ENCODE measurements at regions not wholly inside any gene's neighbourhood (a gene's known extent, or its start where the extent isn't known, plus 50 kb on each side); places are given as distances from the start of the nearest gene placed in this dataset.

DNA sequence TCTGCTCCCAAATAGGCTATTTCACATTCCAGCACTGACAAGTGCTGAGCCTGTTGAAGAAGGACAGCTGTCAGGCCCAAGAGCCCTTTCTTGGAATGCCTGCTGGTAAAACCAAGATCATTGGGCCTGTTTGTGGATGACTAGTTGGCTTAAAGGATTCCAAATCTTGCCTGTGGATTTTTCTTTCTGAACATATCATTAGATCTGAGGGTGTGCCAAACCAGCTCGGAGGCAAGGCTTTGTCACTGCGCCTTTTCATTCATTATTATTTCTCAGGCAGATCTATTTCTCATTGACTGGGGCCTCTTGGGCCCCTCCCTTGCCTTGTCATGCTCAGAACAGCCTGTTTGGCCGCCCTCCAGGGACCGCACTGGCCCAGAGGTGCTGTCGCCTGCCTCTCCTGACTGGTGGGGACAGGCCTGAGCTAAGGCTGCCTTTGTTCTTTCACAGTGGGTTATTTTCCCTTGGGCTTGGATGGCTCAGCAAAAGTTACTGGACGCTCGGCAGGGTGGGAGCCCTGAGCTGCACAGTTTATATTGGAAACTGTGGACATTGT lies 222.7 kb upstream of the SESN3 start:
- peak; percentile 29 to 94 (median 53) for DNase-seq
- intact Hi-C loops (cut with DNase I), result no loop called here

DNA sequence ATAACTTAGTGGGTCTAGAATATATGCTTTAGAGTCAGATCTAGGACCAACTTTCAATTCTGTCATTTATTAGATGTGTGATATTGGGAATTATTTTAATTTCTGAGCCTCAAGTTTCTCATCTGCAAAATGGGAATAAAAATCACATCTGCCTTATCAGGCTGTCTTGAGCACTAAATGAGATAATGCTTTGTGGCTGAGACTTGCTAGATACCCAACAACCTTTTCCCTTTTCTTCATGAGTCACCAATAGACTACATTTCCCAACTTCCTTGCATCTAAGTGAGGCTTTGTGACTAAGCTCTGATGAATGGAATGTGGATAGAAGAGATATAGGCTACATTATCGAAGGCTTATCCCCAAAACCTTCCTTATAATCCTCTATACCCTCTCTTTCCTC lies 220.7 kb upstream of the SESN3 start:
- no peak for DNase-seq
- intact Hi-C loops (cut with DNase I), result no loop called here

DNA sequence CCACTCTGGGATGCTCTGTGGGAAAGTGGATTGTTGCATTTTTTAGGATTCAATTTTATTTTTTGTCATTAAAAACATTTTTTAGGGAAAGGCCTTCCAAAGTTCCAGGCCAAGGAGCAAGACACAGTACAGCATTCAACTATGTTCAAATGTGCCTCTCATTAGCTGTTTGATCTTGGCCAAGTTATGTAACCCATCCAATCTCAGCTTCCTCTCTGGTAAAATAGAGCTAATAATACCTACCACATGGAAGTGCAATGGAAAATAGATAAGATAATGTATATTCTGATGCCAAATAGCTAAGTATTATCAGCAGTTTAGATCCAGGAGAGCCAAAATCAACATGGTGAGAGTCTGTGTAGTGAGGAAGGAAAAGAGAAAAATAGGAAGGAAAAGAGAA lies 220.3 kb upstream of the SESN3 start:
- intact Hi-C loops (cut with DNase I), result no loop called here
- DNase-seq, result no peak

DNA sequence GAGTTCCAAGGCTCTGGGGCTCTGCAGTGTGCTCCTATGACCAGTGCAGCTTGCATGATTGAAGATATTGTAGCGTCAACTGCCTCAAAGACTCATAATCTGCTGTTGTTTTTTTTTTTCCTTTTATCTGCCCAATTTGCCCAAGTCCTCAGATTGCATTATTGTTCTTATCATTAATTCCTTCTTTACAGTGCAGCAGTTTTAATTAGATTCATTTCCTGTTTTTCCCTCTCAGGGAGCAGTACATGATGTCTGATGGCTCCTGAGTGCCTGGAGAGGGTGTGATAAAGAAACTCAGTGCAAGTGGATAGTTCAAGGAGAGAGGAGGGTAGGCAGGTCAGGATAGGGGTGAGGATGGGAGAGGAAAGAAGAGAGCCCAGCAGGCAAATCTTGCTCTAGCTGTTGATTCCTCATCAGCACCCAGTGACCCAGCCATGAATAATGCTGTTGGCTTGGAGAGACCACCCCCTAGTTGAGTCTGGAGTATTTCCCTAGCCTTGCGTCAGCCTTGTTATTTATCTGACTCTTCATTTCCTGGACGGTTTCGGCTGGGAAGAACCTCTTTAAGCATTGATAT lies 219.6 kb upstream of the SESN3 start:
- intact Hi-C loops (cut with DNase I), result no loop called here

DNA sequence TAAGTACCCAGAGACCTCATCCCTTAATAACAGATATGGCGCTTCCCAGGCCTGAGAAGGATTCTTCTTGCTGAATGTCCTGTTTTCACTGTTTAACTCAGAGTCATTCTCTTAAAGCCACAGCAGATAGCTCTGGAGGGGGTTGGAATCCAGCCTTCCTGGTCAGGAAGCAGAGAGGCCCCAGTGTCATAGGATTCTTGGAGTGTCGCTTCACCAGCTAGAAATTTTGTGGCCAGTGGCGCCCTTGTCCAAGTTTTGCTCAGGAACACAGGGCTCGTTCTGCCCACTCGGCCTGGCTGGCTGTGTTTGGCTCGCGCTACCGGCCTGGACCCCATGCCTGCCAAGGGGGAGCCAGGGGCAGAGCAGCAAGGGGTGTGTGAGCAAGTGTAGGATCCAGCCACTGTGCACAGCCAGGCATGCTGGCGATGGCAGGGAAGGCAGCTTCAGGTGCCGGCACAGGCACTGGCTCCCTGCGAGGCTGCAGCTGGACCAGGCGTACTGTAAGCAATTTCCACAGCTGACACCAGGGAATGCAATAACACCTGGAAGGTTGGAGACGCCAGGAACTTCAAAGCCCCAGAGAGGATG lies 214.8 kb upstream of the SESN3 start:
- DNase-seq, result no peak
- intact Hi-C loops (cut with DNase I), result no loop called here

More for the DNA sequence above, 219.6 kb upstream of the SESN3 start:
- DNase-seq, result no peak

DNA sequence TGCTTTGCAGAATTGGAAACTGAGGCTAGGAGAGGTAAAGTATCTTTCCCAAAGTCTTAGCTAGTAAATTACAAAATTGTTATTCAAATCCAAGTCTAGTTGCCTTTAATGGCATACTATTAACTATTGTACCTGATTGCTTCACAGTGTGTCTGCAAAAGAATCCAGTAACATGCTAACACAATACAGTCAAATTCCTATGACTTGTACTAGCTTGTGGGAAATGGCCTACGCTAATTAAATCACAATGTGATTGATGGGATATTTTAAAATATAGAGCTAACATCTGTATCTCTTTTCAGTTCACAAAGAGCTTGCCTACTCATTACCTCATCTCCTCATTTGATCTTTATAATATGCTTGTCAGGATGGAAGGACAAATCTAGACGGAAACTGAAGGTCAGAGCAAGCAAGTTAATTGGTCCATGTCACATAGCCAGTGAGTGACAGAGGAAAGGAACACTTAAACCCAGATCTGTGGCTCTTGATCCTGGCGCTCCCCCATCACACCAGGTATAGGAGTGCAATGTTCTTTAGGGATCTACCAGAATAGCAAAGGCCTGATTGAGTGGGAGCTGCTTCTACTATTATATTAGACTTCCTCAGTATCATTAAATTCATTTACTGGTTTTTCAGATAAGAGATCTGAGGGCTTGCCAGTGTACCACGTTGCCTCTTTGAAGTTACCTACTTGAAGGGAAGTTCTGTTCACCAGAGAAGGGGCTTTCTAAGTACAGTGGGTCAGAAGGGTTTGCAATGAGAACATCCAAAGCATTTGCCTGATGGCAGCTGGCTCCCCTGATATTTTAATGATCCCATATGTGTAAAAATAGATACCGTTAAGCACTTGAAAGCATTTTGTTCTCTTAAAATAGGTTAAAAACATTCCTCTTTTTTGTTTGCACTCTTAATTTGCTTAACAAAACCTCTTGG lies 213.6 kb upstream of the SESN3 start:
- no peak for DNase-seq
- intact Hi-C loops (cut with DNase I), result no loop called here

DNA sequence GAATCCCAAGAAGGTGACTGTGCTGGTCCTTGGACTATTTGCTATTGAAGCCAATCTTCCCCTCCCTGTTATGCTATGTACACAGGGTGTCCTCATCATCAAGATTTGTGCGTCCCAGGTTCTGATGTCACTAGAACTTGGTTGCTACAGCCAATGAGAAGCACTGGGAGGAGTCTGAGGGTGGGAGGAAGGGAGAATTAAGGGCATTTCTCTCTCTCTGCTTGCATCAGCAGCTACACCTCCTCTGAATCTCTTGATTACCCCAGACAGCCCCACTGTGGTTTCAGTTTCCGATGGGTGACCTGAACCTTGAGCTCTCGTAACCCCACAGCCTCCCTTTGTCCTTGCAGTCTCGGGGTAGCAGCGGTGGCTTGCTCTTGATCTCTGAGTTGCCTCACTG lies 212.4 kb upstream of the SESN3 start:
- intact Hi-C loops (cut with DNase I), result no loop called here
- DNase-seq, result no peak

DNA sequence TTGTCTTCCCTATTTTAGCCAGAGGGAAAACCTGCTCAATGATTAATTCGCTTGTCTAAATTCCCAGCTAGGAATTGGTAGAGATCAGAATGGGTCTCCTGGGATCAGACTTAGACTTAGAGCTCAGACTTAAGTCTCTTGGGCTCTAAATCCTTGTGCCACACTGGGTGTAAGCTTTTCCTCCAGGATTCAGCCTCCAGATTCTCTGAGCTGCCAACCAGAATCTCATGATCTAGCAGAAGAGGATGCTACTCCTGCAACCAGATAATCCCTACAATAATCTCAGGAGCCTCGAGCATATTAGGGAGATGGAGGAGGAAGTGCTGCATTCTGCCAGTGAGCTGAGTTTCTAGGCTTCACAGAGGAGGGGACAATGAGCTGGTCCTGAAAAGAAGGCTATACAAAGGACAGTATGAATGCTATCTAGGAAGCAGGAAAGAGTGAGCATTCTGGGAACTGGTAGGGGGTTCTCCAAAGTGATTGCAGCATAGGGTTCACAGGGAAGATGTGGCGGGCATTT lies 211.6 kb upstream of the SESN3 start:
- intact Hi-C loops (cut with DNase I), result no loop called here
- no peak for DNase-seq

DNA sequence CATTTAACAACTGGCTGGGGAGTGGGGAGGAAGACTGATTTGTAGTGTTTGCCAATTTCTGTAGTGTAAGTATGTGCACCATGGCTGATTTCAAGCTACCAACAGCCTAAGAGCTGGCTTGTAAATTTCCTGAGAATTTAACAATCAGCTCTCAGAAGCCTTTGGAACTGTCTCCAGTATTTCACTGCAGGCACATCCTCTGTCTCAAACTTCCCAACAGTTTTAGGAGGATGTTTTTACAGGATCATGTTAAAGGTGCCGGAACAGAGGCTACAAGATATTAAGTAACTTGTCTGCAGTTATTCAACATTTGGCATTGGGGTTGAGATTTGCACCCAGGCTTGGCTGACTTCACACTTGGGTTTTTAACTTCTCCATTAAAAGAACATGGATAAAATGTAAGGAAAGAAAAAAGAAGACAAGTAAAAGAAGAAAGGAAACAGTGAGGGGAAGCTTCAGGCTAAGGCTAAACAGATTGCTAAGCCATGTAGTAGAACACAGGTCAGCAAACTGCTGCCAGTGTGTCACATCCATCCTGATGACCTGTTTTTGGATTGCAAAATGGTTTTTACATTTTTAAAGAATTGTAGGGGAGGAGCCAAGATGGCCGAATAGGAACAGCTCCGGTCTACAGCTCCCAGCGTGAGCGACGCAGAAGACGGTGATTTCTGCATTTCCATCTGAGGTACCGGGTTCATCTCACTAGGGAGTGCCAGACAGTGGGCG lies 204.8 kb upstream of the SESN3 start:
- intact Hi-C loops (cut with DNase I), result no loop called here
- DNase-seq, result no peak

DNA sequence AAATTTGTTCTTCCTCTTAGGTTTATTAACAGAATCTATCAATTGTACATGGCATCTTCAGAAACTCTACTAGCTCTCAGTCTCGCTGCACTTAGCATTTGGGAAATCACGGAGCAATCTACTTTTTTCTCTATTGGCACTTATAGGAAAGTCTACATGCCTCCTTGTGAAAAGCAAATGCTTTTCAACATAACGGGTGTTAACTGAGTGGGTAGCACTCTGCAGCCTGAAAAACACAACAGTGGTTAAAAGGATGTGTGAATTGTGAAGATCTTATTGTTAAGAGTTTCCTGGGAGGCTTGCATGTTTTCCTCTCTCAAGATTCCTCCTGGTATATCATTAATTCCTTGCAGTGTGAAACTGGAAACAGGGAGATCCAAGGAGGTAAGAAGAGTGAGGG lies 204.2 kb upstream of the SESN3 start:
- intact Hi-C loops (cut with DNase I), result no loop called here
- no peak for DNase-seq

DNA sequence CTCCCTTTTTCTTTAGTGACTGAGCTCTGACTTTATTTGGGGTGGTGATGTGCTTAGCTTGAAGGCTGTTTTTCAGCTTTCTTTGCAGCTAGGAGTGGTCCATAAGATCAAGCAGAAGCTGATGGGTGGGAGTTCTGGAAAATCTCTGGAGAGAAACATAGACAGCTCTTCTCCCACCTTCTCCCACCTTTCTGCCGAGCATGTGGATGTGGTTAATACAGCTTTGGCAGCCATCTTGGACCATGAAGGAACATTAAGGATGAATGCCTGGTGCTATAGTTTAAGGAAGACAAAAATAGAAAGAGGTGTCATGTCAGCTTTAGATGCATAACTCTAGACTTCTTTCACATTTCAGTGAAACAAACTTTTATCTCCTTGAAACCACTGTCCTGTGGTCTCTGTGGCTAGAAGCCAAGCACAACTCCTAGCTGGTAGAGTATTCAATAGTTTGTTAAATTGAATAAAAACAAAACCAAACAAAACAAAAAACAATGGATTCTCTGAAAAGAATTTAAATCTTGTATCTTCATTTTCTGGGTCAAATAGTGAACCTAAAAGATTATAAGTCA lies 203.6 kb upstream of the SESN3 start:
- no peak for DNase-seq
- intact Hi-C loops (cut with DNase I), result no loop called here

DNA sequence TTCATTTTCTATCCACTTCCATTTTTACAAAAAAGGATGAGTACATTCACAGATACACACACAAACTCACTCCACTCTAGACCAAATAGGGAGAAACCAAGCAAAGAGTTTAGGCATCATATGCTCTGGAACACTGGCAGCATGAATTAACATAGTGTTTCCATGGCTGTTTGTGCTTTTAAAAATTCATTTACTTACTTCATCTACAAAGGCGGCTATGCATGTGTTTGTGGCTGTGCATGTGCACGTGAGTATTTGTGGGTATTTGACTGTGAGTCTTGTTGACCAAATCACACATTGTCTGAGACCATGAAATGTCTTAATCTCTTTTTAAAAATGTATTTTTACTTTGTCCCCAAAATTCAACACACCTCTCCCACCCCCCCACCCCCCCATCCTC lies 203.0 kb upstream of the SESN3 start:
- DNase-seq, result no peak
- intact Hi-C loops (cut with DNase I), result no loop called here

DNA sequence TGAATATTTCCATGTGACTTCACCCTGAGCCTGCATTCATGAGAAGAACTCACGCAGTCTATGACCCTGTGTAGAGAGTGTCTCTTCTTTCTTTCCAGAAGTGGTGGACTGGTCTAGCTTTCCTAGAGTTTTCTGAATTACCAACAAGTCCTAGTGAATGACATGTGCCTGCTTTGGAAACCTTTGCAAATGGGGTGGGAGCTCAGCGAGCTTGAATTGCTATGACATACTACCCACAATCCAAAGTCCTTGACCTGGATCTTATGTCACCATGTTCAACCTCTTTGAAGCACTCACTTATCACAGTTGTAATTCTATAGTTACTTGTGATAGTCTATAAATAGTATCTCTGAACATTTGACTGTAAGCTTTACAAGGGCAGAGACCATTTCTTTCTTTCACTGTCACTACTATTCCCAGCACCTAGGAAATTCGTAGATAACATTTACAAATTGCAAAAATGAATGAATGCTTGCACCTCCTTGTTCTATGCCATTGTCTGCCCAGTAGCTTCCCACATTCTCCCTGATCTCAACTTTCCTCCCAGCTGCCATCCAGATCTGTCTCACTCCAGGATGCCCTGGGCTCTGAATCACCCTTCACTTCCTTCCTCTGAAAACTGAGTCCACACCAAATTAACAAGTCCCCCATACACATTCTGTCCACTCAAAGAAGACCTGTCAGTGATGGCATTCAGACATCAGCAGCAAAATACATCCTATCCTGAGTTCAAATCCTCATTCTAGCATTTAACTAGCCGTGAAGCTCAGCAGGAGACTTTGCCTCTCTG lies 201.9 kb upstream of the SESN3 start:
- intact Hi-C loops (cut with DNase I), result no loop called here
- DNase-seq, result no peak

DNA sequence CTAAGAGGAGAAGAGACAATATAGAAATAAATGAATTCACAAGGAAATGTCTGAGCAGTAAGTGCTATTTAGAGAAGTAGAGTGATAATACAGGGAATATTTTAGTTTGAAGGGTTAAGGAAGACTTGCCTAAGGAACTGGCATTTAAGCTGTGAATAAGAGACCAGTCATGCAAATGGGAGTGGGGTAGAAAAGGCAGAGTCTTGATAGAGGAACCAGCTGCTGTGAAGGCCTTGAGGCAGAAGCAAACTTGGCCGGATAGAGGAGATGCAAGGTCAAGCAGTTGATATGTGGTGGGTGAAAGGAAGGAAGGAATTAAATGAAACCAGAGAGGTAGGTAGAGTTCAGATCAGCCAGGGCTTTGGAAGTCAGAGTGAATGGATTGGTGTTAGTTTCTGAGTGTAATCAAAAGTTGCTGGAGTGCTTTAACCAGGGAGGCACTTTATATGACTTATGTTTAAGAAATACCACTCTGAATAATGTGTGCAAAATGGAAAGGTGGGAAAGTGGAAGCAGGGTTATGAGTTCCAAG lies 198.4 kb upstream of the SESN3 start:
- no peak for DNase-seq
- intact Hi-C loops (cut with DNase I), result no loop called here

DNA sequence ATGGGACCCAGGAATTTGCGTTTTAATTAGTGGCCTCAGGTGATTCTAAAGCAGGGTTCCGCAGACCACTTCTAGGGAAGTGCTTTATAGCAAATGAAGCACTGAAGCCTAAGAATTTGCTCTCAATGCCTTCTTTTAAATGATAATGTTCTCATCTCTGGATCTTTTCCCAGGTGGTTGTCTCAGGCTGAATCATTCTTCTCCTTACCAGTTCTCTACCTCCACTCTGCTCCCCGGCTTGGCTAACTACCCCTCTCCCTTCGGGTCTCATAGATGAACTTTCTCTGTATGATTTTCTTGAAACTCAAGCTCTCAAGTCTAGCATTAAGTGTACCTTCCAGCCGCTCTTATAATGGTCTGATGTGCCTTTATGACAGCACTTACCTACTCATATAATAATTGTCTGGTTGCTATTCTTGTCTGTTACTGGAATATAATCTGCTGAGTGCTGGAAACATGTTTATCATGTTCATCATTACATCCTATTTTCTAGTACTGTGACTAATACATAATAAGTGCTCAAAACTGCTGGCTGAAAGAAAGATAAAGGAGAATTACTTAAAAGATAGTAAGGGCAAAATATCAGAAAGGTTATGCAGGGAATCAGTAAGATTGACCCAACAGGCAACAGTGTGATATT lies 195.9 kb upstream of the SESN3 start:
- DNase-seq, result no peak
- intact Hi-C loops (cut with DNase I), result no loop called here

DNA sequence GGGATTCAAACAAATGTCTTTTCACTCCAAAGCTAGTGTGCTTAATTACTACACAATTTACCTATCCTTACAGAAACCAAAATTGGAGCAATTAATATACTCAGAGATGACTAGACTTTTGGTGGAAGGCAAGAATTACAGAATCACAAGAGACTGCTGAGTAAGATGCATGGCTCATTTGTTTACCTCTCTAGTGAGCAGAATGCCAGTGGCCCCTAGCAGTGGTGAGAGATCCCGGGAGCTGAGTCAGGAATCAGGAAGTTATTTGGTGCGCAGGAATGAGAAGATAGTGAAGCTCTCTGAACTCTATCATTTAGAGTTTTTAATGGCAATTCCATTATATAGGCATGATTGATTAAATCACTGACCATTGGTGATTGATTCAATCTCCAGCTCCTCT lies 188.9 kb upstream of the SESN3 start:
- DNase-seq, result no peak
- intact Hi-C loops (cut with DNase I), result no loop called here

DNA sequence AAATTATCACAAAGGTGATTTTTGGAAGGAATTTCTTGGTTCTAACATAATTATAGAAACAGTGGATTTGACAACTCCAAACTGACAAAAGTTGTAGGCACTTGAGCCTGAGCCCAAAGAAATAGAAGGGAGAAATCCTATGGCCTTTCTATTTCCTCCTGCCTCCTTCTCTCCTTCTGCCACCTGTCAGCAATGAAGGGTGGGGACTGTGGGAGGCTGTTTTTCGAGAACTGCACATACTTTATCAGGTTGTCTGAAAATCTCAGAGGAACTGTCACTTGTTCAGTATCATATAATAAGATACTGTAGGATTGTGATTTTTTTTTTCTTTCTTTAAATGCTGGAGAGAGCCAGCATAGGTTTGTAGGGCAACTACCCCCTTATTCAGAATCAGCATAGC lies 187.9 kb upstream of the SESN3 start:
- no peak for DNase-seq
- intact Hi-C loops (cut with DNase I), result no loop called here

DNA sequence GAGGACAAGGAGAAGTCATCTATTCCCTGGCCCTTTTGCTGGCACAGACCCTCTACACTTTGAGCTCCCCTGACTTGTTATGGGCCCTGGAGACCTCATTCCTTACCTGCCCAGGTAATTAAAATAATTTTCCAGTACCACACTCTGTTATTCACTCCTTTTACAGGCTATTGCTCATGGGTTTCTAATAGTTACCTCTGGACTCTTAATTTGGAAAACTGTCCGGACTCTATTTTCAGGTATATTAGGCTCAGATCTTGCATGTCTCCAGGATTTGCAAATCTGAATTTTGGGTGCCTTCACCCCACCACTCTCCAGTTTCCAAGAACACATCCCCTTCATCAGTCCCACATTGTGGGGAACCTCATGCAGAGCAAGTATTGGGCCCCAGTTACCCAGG lies 186.8 kb upstream of the SESN3 start:
- intact Hi-C loops (cut with DNase I), result no loop called here
- DNase-seq, result no peak

DNA sequence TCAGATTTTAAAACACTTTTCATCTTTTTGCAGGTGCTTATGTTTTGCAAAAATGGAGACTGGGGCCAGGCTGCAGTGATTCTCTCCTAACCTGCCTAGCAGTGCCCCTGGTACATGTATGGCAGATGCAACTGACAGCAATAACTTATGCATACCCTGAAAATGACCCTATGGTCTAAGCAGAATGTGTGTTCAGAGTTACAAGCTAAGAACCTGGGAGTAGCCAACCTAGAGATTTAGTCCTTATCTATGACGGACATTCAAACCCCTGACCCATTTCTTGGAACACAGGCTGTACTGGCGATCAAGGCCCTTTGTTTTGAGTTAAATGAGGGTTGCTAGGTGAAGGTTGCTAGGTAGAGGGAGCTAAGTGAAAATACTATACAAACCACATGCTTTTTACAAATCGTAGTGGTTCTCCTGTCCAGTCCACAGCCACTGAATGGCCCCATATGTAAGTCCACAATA lies 184.9 kb upstream of the SESN3 start:
- intact Hi-C loops (cut with DNase I), result no loop called here
- no peak for DNase-seq
